HEK293 (cell line): ENCODE measurements at regions not wholly inside any gene's neighbourhood (a gene's known extent, or its start where the extent isn't known, plus 50 kb on each side); places are given as distances from the start of the nearest gene placed in this dataset.

Experiments
- CTCF ChIA-PET: fragments of 350-600 bp; formaldehyde crosslinking; extraction: SDS; loops from one replicate; lab custom pipeline; 2021; ENCODE audit warnings: antibody characterized with exemption; lab: Yijun Ruan, JAX
- POLR2A ChIA-PET: fragments of 300-600 bp; formaldehyde crosslinking; extraction: SDS; loops from one replicate; lab custom pipeline; 2020; ENCODE audit warnings: antibody characterized with exemption, inconsistent platforms; lab: Yijun Ruan, JAX
- H3K27ac ChIP-seq: fragments of 200-500 bp; sonication (Bioruptor generic); 2 replicates; pipeline ENCODE4 v1.5.1; 2014; ENCODE audit warnings: low read depth, low read length, control low read depth, inconsistent platforms; ENCODE audit errors: extremely low read depth
- H3K36me3 ChIP-seq, 2 experiments: fragments of 200-500 bp in 1 of 2; sonication (Bioruptor generic) in 1 of 2; 1 replicate in 1 of 2; 2 replicates in 1 of 2; pipeline ENCODE4 v1.5.1; 2014 to 2017; ENCODE audit warnings: inconsistent platforms in 2 of 2, low read length in 2 of 2; ENCODE audit not compliant: control insufficient read depth in 2 of 2, insufficient read depth in 1 of 2
- H3K4me1 ChIP-seq: fragments of 200-500 bp; sonication (Bioruptor generic); 2 replicates; pipeline ENCODE4 v1.5.1; 2014; ENCODE audit warnings: mild to moderate bottlenecking, low read length, inconsistent platforms; ENCODE audit not compliant: control insufficient read depth, insufficient read depth
- H3K4me3 ChIP-seq: 2 replicates; pipeline ENCODE4 v1.5.1; 2011; ENCODE audit warnings: low read depth, mild to moderate bottlenecking, control low read depth, low read length, moderate library complexity
- H3K9me3 ChIP-seq: fragments of 200-500 bp; sonication (Bioruptor generic); 2 replicates; pipeline ENCODE4 v1.5.1; 2014; ENCODE audit warnings: low read depth, low read length, inconsistent platforms; ENCODE audit not compliant: control insufficient read depth, insufficient read depth
- HOXA7 ChIP-seq: sonication (generic); formaldehyde crosslinking; IDR thresholded peaks from 2 replicates; pipeline ENCODE4 v1.8.1; 2022; ENCODE audit warnings: missing genetic modification reagents, borderline replicate concordance
- IKZF3 ChIP-seq: fragments of 450-650 bp; IDR thresholded peaks from 2 replicates; pipeline ENCODE4 v1.5.0; 2018; ENCODE audit warnings: missing biosample characterization, mild to moderate bottlenecking, missing genetic modification characterization, moderate library complexity
- KLF9 ChIP-seq: fragments of 450-650 bp; formaldehyde crosslinking; IDR thresholded peaks from 2 replicates; pipeline ENCODE4 v1.5.1; 2016; ENCODE audit warnings: missing biosample characterization, missing genetic modification characterization, low read depth
- SCRT1 ChIP-seq: fragments of 450-650 bp; formaldehyde crosslinking; IDR thresholded peaks from 2 replicates; pipeline ENCODE4 v1.5.1; 2016; ENCODE audit warnings: missing biosample characterization, missing genetic modification characterization, borderline replicate concordance
- TRIM28 ChIP-seq: IDR thresholded peaks from 2 replicates; pipeline ENCODE4 v1.6.1; 2011; ENCODE audit warnings: low read length, control low read depth, borderline replicate concordance
- WT1 ChIP-seq: fragments of 450-650 bp; formaldehyde crosslinking; IDR thresholded peaks from 2 replicates; pipeline ENCODE4 v1.5.1; 2016; ENCODE audit warnings: missing biosample characterization, missing genetic modification characterization
- ZBTB17 ChIP-seq: fragments of 450-650 bp; formaldehyde crosslinking; IDR thresholded peaks from 2 replicates; pipeline ENCODE4 v1.5.1; 2016; ENCODE audit warnings: missing biosample characterization, missing genetic modification characterization
- ZNF114 ChIP-seq: fragments of 450-650 bp; formaldehyde crosslinking; IDR thresholded peaks from 2 replicates; pipeline ENCODE4 v1.5.0; 2017; ENCODE audit warnings: missing biosample characterization, missing genetic modification characterization
- ZNF138 ChIP-seq: fragments of 450-650 bp; formaldehyde crosslinking; IDR thresholded peaks from 2 replicates; pipeline ENCODE4 v1.5.1; 2016; ENCODE audit warnings: missing biosample characterization, missing genetic modification characterization, borderline replicate concordance
- ZNF175 ChIP-seq: fragments of 450-650 bp; formaldehyde crosslinking; IDR thresholded peaks from 2 replicates; pipeline ENCODE4 v1.5.1; 2016; ENCODE audit warnings: missing biosample characterization, missing genetic modification characterization
- ZNF184 ChIP-seq: fragments of 450-650 bp; IDR thresholded peaks from 2 replicates; pipeline ENCODE4 v1.5.1; 2018; ENCODE audit warnings: missing biosample characterization, mild to moderate bottlenecking, missing genetic modification characterization
- ZNF274 ChIP-seq, 2 experiments: fragments of 200-500 bp in 1 of 2; fragments of 450-650 bp in 1 of 2; sonication (Bioruptor generic) in 1 of 2; formaldehyde crosslinking in 1 of 2; IDR thresholded peaks; 2 replicates each; pipeline versions ENCODE4 v1.5.1 to v1.6.1; 2014 to 2016; ENCODE audit warnings: borderline replicate concordance in 1 of 2, inconsistent platforms in 1 of 2, low read length in 1 of 2, missing biosample characterization in 1 of 2, missing genetic modification characterization in 1 of 2
- ZNF341 ChIP-seq: fragments of 450-650 bp; formaldehyde crosslinking; IDR thresholded peaks from 2 replicates; pipeline ENCODE4; 2016; ENCODE audit warnings: low read depth, missing biosample characterization, missing genetic modification characterization
- ZNF350 ChIP-seq: fragments of 450-650 bp; formaldehyde crosslinking; IDR thresholded peaks from 2 replicates; pipeline ENCODE4 v1.5.0; 2017; ENCODE audit warnings: missing biosample characterization, mild to moderate bottlenecking, missing genetic modification characterization
- ZNF510 ChIP-seq: fragments of 450-650 bp; formaldehyde crosslinking; IDR thresholded peaks from 2 replicates; pipeline ENCODE4 v1.5.1; 2018; ENCODE audit warnings: mild to moderate bottlenecking, missing genetic modification characterization, missing biosample characterization; ENCODE audit not compliant: insufficient replicate concordance
- ZNF530 ChIP-seq: fragments of 450-650 bp; formaldehyde crosslinking; IDR thresholded peaks from 2 replicates; pipeline ENCODE4 v1.5.1; 2016; ENCODE audit warnings: low read depth, missing biosample characterization, missing genetic modification characterization
- ZNF548 ChIP-seq: fragments of 450-650 bp; formaldehyde crosslinking; IDR thresholded peaks from 2 replicates; pipeline ENCODE4 v1.5.1; 2016; ENCODE audit warnings: missing biosample characterization, missing genetic modification characterization
- ZNF621 ChIP-seq: fragments of 450-650 bp; formaldehyde crosslinking; IDR thresholded peaks from 2 replicates; pipeline ENCODE4 v1.5.1; 2017; ENCODE audit warnings: missing biosample characterization, missing genetic modification characterization
- ZNF623 ChIP-seq: fragments of 450-650 bp; formaldehyde crosslinking; IDR thresholded peaks from 2 replicates; pipeline ENCODE4 v1.5.1; 2016; ENCODE audit warnings: missing biosample characterization, missing genetic modification characterization
- ZNF660 ChIP-seq: fragments of 450-650 bp; IDR thresholded peaks from 2 replicates; pipeline ENCODE4 v1.5.1; 2018; ENCODE audit warnings: missing biosample characterization, mild to moderate bottlenecking, missing genetic modification characterization
- ZNF664 ChIP-seq: fragments of 450-650 bp; formaldehyde crosslinking; IDR thresholded peaks from 2 replicates; pipeline ENCODE4 v1.5.1; 2016; ENCODE audit warnings: missing biosample characterization, missing genetic modification characterization
- ZNF701 ChIP-seq: fragments of 450-650 bp; formaldehyde crosslinking; IDR thresholded peaks from 2 replicates; pipeline ENCODE4 v1.5.1; 2016; ENCODE audit warnings: missing biosample characterization, missing genetic modification characterization
- ZNF785 ChIP-seq: fragments of 450-650 bp; formaldehyde crosslinking; IDR thresholded peaks from 2 replicates; pipeline ENCODE4 v1.5.1; 2016; ENCODE audit warnings: missing biosample characterization, missing genetic modification characterization
- ZNF791 ChIP-seq: fragments of 450-650 bp; formaldehyde crosslinking; IDR thresholded peaks from 2 replicates; pipeline ENCODE4 v1.5.1; 2016; ENCODE audit warnings: missing biosample characterization, missing genetic modification characterization
- ZNF837 ChIP-seq: fragments of 450-650 bp; formaldehyde crosslinking; IDR thresholded peaks from 2 replicates; pipeline ENCODE4 v1.5.1; 2016; ENCODE audit warnings: missing biosample characterization, missing genetic modification characterization
- TF ChIP-seq, protein P1 (sequence below): fragments of 450-650 bp; formaldehyde crosslinking; IDR thresholded peaks from 2 replicates; pipeline ENCODE4 v1.5.1; 2016; ENCODE audit warnings: missing biosample characterization, missing genetic modification characterization
- TF ChIP-seq, protein P2 (sequence below): fragments of 450-650 bp; formaldehyde crosslinking; IDR thresholded peaks from 2 replicates; pipeline ENCODE4 v1.5.1; 2017; ENCODE audit warnings: missing biosample characterization, missing genetic modification characterization
- TF ChIP-seq, protein P3 (sequence below): fragments of 450-650 bp; formaldehyde crosslinking; IDR thresholded peaks from 2 replicates; pipeline ENCODE4 v1.5.1; 2016; ENCODE audit warnings: missing biosample characterization, missing genetic modification characterization, borderline replicate concordance

DNA sequence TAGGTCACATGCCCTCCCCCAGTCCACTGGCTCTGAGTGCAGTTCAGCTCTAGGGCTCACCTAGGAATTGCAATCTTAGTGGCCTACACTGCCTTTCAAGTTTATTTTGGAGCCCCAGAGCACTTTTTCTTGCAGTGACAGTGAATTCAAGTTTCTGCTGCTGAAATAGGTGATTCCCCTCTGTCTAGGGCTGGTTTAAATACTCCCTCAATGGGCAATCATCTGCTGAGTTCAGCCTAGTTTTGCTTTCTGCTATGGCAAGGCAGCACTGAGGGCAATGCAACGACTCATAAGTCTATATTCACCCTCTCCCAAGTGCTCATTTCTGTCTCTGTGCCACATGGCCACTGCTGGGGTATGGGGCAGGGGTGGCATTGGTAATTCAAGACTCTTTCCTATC lies 472.6 kb upstream of the RGS18 start:
- no peaks in the 10 kb centered on the region for H3K4me1 ChIP-seq
- no peak overlapping the region for H3K27ac ChIP-seq
- no peaks in the 10 kb centered on the region for H3K9me3 ChIP-seq
- H3K4me3 ChIP-seq = no peak overlapping the region
- POLR2A ChIA-PET = no interaction called here
- CTCF ChIA-PET = no interaction called here
- no peaks in the 10 kb centered on the region for H3K36me3 ChIP-seq
- TF ChIP-seq ZNF510 (tag by site-specific recombination) (no peak), WT1 (tag by site-specific recombination) (no peak), SCRT1 (tag by site-specific recombination) (no peak), ZNF274 (IDR thresholded peaks at IDR 0.05; ENCODE audit: low read length) (no peak), ZNF274 (tag by site-specific recombination; IDR thresholded peaks at IDR 0.05; ENCODE audit: borderline replicate concordance) (no peak), ZNF837 (tag by site-specific recombination) (no peak), KLF9 (tag by site-specific recombination) (no peak), ZNF114 (no peak), ZNF660 (tag by site-specific recombination) (no peak)
- TF ChIP-seq, protein P1, sequence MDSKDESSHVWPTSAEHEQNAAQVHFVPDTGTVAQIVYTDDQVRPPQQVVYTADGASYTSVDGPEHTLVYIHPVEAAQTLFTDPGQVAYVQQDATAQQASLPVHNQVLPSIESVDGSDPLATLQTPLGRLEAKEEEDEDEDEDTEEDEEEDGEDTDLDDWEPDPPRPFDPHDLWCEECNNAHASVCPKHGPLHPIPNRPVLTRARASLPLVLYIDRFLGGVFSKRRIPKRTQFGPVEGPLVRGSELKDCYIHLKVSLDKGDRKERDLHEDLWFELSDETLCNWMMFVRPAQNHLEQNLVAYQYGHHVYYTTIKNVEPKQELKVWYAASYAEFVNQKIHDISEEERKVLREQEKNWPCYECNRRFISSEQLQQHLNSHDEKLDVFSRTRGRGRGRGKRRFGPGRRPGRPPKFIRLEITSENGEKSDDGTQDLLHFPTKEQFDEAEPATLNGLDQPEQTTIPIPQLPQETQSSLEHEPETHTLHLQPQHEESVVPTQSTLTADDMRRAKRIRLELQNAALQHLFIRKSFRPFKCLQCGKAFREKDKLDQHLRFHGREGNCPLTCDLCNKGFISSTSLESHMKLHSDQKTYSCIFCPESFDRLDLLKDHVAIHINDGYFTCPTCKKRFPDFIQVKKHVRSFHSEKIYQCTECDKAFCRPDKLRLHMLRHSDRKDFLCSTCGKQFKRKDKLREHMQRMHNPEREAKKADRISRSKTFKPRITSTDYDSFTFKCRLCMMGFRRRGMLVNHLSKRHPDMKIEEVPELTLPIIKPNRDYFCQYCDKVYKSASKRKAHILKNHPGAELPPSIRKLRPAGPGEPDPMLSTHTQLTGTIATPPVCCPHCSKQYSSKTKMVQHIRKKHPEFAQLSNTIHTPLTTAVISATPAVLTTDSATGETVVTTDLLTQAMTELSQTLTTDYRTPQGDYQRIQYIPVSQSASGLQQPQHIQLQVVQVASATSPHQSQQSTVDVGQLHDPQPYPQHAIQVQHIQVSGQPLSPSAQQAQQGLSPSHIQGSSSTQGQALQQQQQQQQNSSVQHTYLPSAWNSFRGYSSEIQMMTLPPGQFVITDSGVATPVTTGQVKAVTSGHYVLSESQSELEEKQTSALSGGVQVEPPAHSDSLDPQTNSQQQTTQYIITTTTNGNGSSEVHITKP = no peak
- TF ChIP-seq, protein P2, sequence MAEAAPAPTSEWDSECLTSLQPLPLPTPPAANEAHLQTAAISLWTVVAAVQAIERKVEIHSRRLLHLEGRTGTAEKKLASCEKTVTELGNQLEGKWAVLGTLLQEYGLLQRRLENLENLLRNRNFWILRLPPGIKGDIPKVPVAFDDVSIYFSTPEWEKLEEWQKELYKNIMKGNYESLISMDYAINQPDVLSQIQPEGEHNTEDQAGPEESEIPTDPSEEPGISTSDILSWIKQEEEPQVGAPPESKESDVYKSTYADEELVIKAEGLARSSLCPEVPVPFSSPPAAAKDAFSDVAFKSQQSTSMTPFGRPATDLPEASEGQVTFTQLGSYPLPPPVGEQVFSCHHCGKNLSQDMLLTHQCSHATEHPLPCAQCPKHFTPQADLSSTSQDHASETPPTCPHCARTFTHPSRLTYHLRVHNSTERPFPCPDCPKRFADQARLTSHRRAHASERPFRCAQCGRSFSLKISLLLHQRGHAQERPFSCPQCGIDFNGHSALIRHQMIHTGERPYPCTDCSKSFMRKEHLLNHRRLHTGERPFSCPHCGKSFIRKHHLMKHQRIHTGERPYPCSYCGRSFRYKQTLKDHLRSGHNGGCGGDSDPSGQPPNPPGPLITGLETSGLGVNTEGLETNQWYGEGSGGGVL (tag by site-specific recombination) = no peak
- TF ChIP-seq, protein P3, sequence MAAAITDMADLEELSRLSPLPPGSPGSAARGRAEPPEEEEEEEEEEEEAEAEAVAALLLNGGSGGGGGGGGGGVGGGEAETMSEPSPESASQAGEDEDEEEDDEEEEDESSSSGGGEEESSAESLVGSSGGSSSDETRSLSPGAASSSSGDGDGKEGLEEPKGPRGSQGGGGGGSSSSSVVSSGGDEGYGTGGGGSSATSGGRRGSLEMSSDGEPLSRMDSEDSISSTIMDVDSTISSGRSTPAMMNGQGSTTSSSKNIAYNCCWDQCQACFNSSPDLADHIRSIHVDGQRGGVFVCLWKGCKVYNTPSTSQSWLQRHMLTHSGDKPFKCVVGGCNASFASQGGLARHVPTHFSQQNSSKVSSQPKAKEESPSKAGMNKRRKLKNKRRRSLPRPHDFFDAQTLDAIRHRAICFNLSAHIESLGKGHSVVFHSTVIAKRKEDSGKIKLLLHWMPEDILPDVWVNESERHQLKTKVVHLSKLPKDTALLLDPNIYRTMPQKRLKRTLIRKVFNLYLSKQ = no peak
- TF ChIP-seq, all 188 proteins: peak for 0

DNA sequence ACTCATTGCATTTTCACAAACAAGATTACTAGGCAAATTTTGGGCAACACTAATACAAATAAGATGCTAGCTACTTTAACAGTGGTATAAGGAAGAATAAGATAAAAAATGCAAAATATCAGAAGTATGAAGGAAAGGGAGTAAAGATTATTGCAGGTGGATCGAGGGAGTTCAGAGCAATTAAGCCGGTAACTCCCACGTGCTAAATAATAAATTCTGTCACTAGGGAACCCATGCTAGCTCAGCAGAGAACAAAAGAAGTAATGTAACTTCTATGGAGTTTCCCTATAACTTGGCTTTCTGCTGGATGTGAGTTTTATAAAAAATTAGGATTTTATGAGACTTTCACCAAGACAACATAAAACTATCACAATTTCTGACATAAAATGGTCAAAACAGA lies 470.5 kb upstream of the RGS18 start:
- H3K27ac ChIP-seq = no peak overlapping the region
- TF ChIP-seq ZNF621 (tag by site-specific recombination) = no peak
- no peak for TF ChIP-seq ZNF791 (tag by site-specific recombination)
- TF ChIP-seq ZNF274 (IDR thresholded peaks at IDR 0.05; ENCODE audit: low read length) = no peak
- no peak for TF ChIP-seq ZNF274 (tag by site-specific recombination; IDR thresholded peaks at IDR 0.05; ENCODE audit: borderline replicate concordance)
- TF ChIP-seq ZNF114 = no peak
- no peak for TF ChIP-seq ZNF548 (tag by site-specific recombination)
- no peak for TF ChIP-seq HOXA7
- no peak for TF ChIP-seq ZNF701 (tag by site-specific recombination)
- no peak for TF ChIP-seq ZNF623
- no peak for TF ChIP-seq ZNF530 (tag by site-specific recombination)
- no peak for TF ChIP-seq ZNF510 (tag by site-specific recombination)
- no peak for TF ChIP-seq ZNF138
- no peak for TF ChIP-seq ZNF785 (tag by site-specific recombination)
- TF ChIP-seq ZNF350 = no peak
- no peak for TF ChIP-seq ZNF175 (tag by site-specific recombination)
- TF ChIP-seq ZNF184 (tag by site-specific recombination) = no peak
- no peak for TF ChIP-seq ZBTB17 (tag by site-specific recombination)
- TF ChIP-seq TRIM28 = no peak
- no peak for TF ChIP-seq ZNF664
- TF ChIP-seq IKZF3 = no peak
- no peak for TF ChIP-seq ZNF341 (tag by site-specific recombination)
- TF ChIP-seq, all 188 proteins: peak for 0
- ChIA-PET POLR2A (no interaction called here), CTCF (interaction anchor here (0.5 kb wide), 1 partner anchor 1316 kb away, joined by 3 read pairs; no protein-coding TSS in a partner anchor)
- Histone ChIP-seq H3K36me3 (no peaks in the 10 kb centered on the region), H3K4me3 (no peak overlapping the region), H3K9me3 (no peaks in the 10 kb centered on the region), H3K4me1 (no peaks in the 10 kb centered on the region)
